ENCODE measurements at regions not wholly inside any gene's neighbourhood (a gene's known extent, or its start where the extent isn't known, plus 50 kb on each side); places are given as distances from the start of the nearest gene placed in this dataset.
"Not testable (repeated sequence)": the region's sequence is repeated elsewhere in the genome, so short reads cannot be mapped to it uniquely, and the experiment has no call there.

DNA sequence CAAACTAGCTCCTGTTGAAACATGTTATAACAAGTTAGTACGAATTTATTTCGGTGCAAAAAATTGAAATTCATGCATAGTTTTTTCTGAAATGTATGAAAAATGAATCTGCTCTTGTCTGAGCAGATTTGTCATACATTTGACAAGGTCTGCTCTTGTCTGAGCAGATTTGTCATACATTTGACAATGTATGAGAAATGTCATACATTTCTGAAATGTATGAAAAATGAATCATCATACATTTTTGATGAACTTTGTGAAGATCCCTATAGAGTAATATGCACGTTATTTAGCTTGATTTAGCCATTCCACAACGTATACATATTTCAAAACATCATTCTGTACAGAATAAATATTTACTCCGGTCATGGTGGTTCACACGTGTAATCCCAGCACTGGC is 85.9 kb upstream of the PARP8 start:
- ChIA-PET CTCF (interaction anchor here (0.6 kb wide), 1 partner anchor 335 kb away, joined by 3 read pairs; no protein-coding TSS in a partner anchor), POLR2A (no interaction called here)
- H3K9me3 ChIP-seq (ENCODE audit: control insufficient read depth, insufficient read depth, low read depth, low read length) = no peaks in the 10 kb centered on the region
- H3K4me3 ChIP-seq (ENCODE audit: low read depth, low read length) = no peak overlapping the region
- no peaks in the 10 kb centered on the region for H3K36me3 ChIP-seq (ENCODE audit: control insufficient read depth in 2 of 2, insufficient read depth in 1 of 2, low read length in 2 of 2)
- H3K27ac ChIP-seq (ENCODE audit: extremely low read depth, low read depth, low read length) = no peak overlapping the region
- peaks cover 8% of the 10 kb centered on the region for H3K4me1 ChIP-seq (ENCODE audit: control insufficient read depth, insufficient read depth, low read length)
- TF ChIP-seq ZNF266 (tag by site-specific recombination; IDR thresholded peaks at IDR 0.05; ENCODE audit: low read depth) (no peak), ZNF146 (tag by site-specific recombination; IDR thresholded peaks at IDR 0.05) (no peak), REPIN1 (tag by site-specific recombination; IDR thresholded peaks at IDR 0.05; ENCODE audit: low read depth) (no peak), ZNF830 (tag by site-specific recombination; IDR thresholded peaks at IDR 0.05; ENCODE audit: low read depth) (no peak), HOXA7 (CRISPR knock-in tag; IDR thresholded peaks at IDR 0.05; ENCODE audit: borderline replicate concordance) (no peak), KLF9 (tag by site-specific recombination; IDR thresholded peaks at IDR 0.05; ENCODE audit: low read depth) (no peak)
- TF ChIP-seq, protein P1, sequence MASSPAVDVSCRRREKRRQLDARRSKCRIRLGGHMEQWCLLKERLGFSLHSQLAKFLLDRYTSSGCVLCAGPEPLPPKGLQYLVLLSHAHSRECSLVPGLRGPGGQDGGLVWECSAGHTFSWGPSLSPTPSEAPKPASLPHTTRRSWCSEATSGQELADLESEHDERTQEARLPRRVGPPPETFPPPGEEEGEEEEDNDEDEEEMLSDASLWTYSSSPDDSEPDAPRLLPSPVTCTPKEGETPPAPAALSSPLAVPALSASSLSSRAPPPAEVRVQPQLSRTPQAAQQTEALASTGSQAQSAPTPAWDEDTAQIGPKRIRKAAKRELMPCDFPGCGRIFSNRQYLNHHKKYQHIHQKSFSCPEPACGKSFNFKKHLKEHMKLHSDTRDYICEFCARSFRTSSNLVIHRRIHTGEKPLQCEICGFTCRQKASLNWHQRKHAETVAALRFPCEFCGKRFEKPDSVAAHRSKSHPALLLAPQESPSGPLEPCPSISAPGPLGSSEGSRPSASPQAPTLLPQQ (tag by site-specific recombination; IDR thresholded peaks at IDR 0.05) = no peak
- TF ChIP-seq, protein P2, sequence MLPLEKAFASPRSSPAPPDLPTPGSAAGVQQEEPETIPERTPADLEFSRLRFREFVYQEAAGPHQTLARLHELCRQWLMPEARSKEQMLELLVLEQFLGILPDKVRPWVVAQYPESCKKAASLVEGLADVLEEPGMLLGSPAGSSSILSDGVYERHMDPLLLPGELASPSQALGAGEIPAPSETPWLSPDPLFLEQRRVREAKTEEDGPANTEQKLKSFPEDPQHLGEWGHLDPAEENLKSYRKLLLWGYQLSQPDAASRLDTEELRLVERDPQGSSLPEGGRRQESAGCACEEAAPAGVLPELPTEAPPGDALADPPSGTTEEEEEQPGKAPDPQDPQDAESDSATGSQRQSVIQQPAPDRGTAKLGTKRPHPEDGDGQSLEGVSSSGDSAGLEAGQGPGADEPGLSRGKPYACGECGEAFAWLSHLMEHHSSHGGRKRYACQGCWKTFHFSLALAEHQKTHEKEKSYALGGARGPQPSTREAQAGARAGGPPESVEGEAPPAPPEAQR (tag by site-specific recombination; IDR thresholded peaks at IDR 0.05) = no peak

DNA sequence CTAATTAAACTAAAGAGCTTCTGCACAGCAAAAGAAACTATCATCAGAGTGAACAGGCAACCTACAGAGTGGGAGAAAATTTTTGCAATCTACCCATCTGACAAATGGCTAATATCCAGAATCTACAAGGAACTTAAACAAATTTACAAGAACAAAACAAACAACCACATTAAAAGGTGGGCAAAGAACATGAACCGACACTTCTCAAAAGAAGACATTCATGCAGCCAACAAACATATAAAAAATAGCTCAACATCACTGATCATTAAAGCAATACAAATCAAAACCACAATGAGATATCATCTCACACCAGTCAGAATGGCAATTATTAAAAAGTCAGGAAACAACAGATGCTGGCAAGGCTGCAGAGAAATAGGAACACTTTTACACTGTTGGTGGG is 84.6 kb upstream of the PARP8 start:
- H3K4me3 ChIP-seq (ENCODE audit: low read depth, low read length); CTCF ChIA-PET; H3K36me3 ChIP-seq (ENCODE audit: control insufficient read depth in 2 of 2, insufficient read depth in 1 of 2, low read length in 2 of 2); H3K9me3 ChIP-seq (ENCODE audit: control insufficient read depth, insufficient read depth, low read depth, low read length); H3K27ac ChIP-seq (ENCODE audit: extremely low read depth, low read depth, low read length); H3K4me1 ChIP-seq (ENCODE audit: control insufficient read depth, insufficient read depth, low read length); POLR2A ChIA-PET: not testable (repeated sequence)

DNA sequence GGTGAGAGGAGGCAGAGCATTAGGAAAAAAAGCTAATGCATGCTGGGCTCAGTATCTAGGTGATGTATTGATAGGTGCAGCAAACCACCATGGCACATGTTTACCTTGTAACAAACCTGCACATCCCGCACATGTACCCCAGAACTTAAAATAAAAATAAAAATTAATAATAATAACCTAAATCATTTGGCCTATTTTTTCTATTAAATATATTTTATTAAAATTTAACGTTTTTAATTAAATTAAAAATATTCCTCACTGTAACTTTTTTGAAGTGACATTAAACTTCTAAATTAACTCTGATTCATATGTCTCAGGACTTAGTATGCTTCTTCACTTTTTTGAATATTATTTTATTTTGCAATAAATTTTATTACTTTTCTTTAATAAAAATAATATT is 83.7 kb upstream of the PARP8 start:
- H3K36me3 ChIP-seq (ENCODE audit: control insufficient read depth in 2 of 2, insufficient read depth in 1 of 2, low read length in 2 of 2) = no peaks in the 10 kb centered on the region
- POLR2A ChIA-PET = no interaction called here
- TF ChIP-seq ZNF169 (tag by site-specific recombination; IDR thresholded peaks at IDR 0.05) (no peak), ZNF302 (tag by site-specific recombination; IDR thresholded peaks at IDR 0.05; ENCODE audit: low read depth) (no peak)
- no peaks in the 10 kb centered on the region; the same call in 1 of the 2 replicates for H3K4me1 ChIP-seq (ENCODE audit: control insufficient read depth, insufficient read depth, low read length)
- H3K4me3 ChIP-seq (ENCODE audit: low read depth, low read length) = no peak overlapping the region
- CTCF ChIA-PET = no interaction called here
- H3K27ac ChIP-seq (ENCODE audit: extremely low read depth, low read depth, low read length) = no peak overlapping the region
- no peaks in the 10 kb centered on the region for H3K9me3 ChIP-seq (ENCODE audit: control insufficient read depth, insufficient read depth, low read depth, low read length)

DNA sequence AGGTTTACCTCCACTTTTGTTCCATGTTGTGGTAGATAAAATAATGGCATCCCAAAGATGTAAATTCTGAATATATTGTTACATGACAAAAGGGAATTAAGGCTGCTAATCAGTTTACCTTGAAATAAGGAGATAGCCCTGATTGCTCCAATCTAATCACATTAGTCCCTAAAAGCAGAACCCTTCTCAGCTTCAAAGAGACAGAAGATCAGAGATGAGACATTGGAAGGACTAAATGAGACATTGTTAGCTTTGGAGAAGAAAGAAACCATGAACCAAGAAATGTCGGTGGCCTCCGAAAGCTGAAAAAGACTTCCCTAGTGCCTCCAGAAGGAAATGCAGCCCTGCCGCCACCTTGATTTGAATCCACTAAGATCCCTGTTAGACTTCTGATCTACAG is 82.8 kb upstream of the PARP8 start:
- H3K4me1 ChIP-seq (ENCODE audit: control insufficient read depth, insufficient read depth, low read length) = no peaks in the 10 kb centered on the region; the same call in 1 of the 2 replicates
- POLR2A ChIA-PET = no interaction called here
- no peak overlapping the region for H3K27ac ChIP-seq (ENCODE audit: extremely low read depth, low read depth, low read length)
- CTCF ChIA-PET = no interaction called here
- H3K4me3 ChIP-seq (ENCODE audit: low read depth, low read length) = no peak overlapping the region
- H3K36me3 ChIP-seq (ENCODE audit: control insufficient read depth in 2 of 2, insufficient read depth in 1 of 2, low read length in 2 of 2) = no peaks in the 10 kb centered on the region
- no peaks in the 10 kb centered on the region for H3K9me3 ChIP-seq (ENCODE audit: control insufficient read depth, insufficient read depth, low read depth, low read length)
- TF ChIP-seq ZNF184 (tag by site-specific recombination; IDR thresholded peaks at IDR 0.05) (no peak), ZNF221 (tag by site-specific recombination; IDR thresholded peaks at IDR 0.05; ENCODE audit: borderline replicate concordance) (no peak), GLI2 (tag by site-specific recombination; IDR thresholded peaks at IDR 0.05; ENCODE audit: borderline replicate concordance, low read depth) (no peak), ZNF132 (tag by site-specific recombination; IDR thresholded peaks at IDR 0.05; ENCODE audit: borderline replicate concordance) (no peak), ZNF560 (tag by site-specific recombination; IDR thresholded peaks at IDR 0.05; ENCODE audit: borderline replicate concordance) (no peak), KLF8 (tag by site-specific recombination; IDR thresholded peaks at IDR 0.05) (no peak), ZBTB17 (tag by site-specific recombination; IDR thresholded peaks at IDR 0.05) (no peak), ZNF654 (tag by site-specific recombination; IDR thresholded peaks at IDR 0.05; ENCODE audit: low read depth) (no peak), ZNF561 (tag by site-specific recombination; IDR thresholded peaks at IDR 0.05; ENCODE audit: borderline replicate concordance) (no peak), ZNF335 (tag by site-specific recombination; conservative IDR thresholded peaks at IDR 0.05) (no peak), ZNF585B (tag by site-specific recombination; IDR thresholded peaks at IDR 0.05) (no peak)
- TF ChIP-seq, protein P3, sequence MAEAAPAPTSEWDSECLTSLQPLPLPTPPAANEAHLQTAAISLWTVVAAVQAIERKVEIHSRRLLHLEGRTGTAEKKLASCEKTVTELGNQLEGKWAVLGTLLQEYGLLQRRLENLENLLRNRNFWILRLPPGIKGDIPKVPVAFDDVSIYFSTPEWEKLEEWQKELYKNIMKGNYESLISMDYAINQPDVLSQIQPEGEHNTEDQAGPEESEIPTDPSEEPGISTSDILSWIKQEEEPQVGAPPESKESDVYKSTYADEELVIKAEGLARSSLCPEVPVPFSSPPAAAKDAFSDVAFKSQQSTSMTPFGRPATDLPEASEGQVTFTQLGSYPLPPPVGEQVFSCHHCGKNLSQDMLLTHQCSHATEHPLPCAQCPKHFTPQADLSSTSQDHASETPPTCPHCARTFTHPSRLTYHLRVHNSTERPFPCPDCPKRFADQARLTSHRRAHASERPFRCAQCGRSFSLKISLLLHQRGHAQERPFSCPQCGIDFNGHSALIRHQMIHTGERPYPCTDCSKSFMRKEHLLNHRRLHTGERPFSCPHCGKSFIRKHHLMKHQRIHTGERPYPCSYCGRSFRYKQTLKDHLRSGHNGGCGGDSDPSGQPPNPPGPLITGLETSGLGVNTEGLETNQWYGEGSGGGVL (tag by site-specific recombination; IDR thresholded peaks at IDR 0.05) = no peak
